NCI-H1436 treated with DMSO at 0.1 percent for 48 hours (cell line): ENCODE measurements at regions not wholly inside any gene's neighbourhood (a gene's known extent, or its start where the extent isn't known, plus 50 kb on each side); places are given as distances from the start of the nearest gene placed in this dataset.
"Not testable (repeated sequence)": the region's sequence is repeated elsewhere in the genome, so short reads cannot be mapped to it uniquely, and the experiment has no call there.

Source experiments
- DNase-seq: peaks from one replicate; lab custom pipeline; 2025; lab: John Stamatoyannopoulos, UW

DNA sequence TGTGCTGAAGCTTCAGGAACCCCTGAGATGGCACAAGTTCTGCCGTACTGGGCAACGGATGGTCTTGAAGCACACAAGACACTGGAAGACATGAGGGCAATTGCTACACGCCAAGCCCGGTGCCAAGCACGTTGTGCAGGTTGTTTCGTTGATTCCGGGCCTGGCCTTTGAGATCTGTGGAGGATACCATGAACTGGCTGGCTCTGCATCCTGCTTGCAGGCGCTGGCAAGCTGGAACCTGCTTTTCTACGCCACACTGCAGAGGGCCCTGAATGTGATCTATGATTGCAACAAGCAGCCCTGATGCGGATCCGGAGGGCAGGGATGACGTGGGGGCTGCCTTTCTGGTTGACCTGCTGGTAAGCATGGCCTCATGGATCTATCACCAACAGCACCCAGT is 262.5 kb upstream of the ATP10A start:
- DNase-seq: no peak

DNA sequence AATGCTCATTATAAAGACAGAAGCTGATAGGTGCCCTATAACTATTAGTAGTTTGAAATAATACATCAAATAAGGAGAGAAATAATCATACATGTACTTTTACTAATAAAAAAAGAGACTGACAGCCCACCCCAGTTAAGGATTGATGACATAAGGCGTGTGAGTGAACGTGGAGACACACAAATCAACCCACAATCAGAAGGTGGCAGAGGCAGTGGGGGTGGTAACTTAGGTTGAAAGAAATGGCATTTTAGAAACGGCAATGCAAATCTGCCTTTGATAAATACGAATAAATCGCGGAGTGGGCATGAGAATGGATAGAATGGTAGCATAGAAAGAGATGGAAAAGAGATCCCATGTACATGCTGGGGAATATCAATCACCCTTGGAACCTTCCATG is 256.2 kb upstream of the ATP10A start:
- DNase-seq: no peak

DNA sequence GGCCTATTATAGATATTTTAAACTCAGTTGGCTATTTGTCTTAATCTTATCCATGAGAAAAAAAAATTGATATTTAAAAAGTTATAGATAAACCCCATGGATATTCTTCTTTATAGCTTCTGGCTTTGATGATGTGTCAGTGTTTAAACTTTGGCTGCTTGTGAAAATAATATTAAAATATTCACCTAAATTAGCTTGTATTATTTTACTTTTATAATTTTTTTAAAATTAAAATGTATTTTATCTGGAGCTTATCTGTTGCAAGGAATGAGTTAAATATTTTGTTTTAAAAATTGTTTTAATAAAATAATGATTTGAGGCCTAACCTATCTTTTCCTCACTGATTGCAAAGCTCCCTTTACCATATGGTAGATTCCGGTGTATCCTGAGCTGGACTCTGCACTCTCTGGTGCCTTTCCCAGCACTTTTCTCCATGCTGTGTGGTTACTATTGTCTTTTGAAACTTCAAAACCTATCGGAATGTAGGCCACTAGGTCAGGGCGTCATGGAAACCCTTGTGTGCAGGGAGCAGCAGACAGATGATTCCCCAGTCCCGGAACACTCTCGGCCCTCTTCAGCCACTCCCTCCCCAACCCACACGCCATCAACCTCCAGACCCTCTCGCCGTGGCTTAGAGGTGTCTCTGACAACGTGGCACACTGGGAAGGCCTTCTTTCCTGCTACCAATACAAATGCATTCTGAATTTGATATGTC is 252.3 kb upstream of the ATP10A start:
- DNase-seq: no peak

DNA sequence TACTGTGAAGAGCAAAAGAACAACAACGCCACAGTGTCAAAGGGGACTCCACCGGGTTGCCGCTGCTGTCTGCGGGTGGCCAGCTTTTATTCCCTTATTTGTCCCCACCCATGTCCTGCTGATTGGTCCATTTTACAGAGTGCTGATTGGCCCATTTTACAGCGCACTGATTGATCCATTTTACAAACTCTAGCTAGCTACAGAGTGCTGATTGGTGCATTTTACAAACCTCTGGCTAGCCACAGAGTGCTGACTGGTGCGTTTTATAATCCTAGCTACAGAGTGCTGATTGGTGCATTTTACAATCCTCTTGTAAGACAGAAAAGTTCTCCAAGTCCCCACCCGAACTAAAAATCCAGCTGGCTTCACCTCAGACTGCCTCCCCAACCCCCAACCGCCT is 251.0 kb upstream of the ATP10A start:
- not testable (repeated sequence) for DNase-seq

DNA sequence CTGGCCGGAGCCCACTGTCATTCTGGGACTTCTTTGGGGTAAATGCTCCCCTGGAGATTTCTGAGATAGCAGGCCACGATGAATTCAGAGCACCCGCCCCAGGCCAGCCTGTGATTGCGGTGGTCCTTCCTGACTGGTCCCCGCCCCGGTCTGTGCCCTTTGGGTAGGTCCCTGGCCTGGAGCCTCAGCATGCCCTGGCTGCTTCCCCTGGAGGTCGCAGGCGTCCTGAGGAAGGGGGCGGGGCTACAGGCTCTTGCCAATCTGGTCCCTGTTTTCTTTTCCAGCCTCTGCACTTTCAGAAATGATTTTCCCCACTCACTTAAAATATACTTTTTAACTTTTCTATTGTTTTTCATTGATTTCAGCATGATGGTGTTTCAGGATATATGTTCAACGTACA is 250.2 kb upstream of the ATP10A start:
- no peak for DNase-seq

DNA sequence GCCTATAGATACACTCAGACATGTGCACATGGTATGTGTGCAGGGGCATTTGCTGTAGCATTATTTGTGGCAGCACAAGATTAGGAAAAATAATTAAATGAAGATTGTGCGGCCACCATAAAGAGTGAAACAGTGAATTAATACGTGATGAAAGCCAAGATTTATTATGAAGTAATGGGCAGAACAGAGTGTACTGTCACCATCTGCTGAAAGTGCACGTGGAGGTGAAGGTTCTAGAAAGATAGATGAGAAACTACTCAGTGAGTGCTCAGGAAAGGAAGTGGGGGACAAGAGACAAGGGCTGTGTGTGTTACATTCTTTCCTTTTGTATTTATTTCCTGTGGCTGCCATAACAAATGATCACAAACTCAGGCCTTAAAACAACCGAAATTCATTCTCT is 246.1 kb upstream of the ATP10A start:
- DNase-seq: no peak

DNA sequence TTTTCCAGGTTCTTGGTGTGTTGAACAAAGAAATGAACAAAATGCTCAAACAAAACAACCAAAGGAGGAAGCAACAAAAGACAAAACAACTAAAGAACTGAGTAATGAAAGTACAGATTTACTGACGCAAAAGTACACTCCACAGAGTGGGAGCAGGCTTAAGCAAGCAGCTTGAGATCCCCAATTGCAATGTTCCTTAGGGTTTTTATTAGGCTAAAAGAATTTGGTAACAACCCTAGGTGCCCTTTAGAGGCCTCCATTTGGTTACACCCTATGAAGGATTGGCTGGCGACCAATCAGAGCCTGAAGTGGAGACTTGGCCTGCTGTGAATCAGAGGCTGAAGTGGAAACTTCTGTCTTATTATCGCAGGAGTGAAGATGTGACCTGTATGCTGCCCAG is 243.4 kb upstream of the ATP10A start:
- no peak for DNase-seq

DNA sequence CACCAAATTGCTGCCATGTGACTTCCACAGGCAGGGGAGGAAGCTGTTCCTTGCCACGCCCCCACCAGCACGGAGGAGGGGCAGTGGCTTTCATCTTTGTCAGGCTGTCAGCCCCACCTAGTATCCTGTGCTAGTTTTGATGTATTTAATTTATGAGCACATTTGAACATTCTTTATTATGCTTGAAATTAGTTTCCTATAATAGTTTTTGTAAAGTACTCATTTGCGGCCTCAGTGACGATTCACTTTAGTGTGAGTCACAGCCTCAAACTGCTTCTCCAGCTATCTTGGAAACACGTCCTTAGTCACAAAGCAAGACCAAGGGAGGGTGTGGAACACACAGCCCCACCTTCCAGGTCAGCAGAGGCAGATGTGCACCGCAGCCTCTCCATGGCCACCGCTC is 239.9 kb upstream of the ATP10A start:
- no peak for DNase-seq

DNA sequence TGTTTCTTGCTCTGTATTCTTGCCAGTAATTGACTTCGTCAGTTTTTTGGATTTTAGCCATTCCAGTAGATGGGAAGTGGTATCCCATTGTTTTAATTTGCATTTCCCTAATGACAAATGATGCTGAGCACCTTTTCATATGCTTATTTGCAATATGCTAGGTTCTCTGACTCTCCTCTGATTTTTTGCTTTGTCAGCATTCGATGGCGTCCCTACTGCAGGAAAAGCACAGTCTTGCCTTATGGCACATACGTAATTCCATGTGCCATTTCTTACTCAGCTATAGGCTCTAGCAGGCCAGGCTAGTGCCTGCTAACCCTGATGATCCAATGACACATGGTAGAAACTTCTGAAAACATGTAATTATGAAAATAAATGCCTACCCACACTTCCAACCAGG is 239.2 kb upstream of the ATP10A start:
- DNase-seq: no peak

DNA sequence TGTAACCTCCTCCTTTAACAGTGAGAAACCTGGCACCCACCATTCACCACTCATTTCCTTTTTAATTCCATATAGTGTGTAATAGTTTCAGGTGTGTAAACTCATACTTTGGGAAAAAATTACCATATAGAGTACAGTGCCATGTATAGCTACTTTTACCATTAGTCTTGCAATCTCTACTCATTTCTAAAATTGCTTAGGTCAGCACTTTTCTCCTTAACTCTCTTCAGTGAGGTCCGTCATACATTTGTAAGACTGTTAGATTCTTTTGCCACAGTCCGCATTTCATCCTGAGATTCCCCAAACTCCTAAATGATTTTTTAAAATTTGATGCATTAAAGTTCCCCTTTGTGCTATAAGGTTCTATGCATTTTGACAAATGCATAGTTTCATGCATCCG is 238.3 kb upstream of the ATP10A start:
- no peak for DNase-seq

DNA sequence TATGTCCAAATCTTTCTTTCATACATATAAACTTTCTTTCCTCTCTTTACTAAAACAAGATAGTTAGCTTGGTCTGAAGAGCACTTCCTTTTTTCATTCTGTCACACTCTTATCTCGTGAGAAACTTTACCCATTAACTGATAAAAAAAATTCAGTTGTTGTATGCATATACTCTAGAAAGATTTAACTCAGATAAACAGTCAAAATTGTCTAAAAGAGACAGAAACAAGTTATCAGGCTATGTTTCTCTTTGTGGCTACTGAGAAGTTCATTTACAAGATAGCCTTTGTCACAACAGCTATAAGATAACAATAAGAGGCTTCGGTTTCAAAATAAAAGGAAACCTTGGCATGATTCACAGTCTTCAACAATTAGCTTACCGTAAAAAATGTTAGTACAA is 235.7 kb upstream of the ATP10A start:
- no peak for DNase-seq

DNA sequence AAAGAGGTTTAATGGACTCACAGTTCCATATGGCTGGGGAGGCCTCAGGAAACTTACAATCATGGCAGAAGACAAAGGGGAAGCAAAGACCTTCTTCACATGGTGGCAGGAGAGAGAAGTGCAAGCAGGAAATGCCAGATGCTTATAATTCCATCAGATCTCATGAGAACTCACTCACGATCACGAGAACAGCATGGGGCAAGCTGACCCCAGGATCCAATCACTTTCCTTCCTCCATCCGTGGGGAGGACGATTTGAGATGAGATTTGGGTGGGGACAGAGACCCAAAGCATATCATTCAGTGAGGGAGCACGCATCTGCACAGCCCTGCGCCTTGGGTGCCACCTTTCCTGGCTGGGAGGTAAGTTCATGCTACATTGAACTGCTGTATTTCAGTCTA is 234.1 kb upstream of the ATP10A start:
- DNase-seq: no peak

DNA sequence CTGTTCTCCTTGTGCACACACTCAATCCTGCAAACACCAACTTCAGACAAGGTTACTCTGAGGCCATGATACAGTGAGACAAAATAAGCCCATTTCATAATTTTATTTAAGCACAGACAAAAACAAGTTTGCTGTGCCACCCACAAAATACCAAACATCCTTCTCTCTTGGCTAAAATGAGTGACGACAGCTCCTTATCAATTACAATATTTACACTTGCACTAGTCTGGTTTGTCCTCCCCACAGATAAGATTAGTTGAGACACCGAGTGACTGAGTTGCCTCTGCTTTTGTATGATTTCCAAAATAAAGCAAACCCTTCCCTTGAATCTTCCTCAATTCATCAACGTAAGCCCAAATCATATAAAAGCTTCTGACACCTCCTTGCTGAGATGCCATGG is 233.5 kb upstream of the ATP10A start:
- no peak for DNase-seq

DNA sequence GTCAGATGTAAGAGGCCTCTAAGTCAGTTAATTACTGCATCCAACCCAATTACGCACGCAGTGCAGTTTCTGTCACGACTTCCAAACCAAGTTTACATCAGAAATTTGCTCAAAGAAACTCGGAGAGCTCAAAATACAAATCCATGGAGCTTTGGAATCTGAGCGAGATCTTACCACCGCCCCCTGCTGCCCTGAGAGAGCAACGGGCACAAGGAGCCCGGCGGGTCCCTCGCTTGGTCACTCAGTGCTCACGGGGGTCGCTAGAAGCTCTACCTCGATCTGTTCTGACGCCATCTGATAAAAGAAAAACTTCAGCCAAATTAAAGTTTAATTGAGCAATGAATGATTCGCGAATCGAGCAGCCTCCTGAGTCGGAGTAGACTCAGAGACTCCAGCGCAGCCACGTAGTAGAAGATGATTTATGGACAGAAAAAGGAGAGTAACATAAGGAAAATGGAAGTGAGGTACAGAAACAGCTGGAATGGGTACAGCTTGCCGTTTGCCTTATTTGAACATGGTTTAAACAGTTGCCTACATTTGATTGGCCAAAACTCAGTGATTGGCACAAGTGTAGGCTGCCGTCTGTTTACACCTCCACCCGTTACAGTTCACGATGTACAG is 232.7 kb upstream of the ATP10A start:
- DNase-seq: no peak

DNA sequence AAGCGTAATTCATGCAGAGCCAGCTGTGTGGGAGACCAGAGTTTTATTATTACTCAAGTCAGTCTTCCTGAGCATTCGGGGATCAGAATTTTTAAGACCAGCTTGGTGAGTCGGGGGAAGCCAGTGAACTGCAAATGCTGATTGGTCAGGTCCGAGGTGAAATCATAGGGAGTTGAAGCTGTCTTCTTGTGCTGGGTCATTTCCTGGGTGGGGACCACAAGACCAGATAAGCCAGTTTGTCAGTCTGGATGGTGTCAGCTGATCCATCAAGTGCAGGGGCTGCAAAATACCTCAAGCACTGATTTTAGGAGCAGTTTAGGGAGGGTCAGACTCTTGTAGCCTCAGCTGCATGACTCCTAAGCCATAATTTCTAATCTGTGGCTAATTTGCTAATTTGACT is 228.1 kb upstream of the ATP10A start:
- DNase-seq: no peak

DNA sequence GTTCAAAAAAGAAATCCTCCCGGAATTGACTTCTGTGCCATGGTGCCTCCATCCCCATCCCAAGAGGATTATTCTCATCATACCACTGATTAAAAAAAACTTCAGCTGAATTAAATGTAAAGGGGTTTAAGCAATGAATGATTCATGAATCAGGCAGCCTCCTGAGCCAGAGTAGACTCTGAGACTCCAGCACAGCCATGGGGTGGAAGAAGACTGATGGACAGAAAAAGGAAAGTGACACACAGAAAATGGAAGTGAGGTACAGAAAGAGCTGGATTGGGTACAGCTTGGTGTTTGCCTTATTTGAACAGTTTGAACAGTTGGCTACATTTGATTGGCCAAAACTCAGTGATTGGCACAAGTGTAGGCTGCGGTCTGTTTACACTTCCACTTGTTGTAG is 224.8 kb upstream of the ATP10A start:
- DNase-seq: no peak

DNA sequence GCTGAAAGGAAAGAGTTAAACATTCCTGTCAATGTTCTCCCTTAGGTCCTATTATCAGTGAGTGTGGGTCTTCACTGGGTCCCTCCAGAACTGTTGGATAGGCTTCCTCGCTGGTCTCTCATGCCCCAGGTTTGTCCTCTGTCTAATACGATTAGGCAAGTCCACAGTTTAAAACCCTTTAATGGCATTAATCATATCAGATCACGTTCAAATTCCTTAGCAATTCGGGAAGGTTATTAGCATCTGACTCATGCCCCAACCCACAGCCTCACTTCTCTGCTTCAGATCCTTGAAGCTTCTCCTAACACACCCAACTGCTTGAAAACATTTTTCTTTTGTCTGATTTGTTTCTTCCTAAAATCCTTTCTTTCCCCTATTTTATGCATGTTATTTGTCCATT is 224.3 kb upstream of the ATP10A start:
- DNase-seq: no peak

DNA sequence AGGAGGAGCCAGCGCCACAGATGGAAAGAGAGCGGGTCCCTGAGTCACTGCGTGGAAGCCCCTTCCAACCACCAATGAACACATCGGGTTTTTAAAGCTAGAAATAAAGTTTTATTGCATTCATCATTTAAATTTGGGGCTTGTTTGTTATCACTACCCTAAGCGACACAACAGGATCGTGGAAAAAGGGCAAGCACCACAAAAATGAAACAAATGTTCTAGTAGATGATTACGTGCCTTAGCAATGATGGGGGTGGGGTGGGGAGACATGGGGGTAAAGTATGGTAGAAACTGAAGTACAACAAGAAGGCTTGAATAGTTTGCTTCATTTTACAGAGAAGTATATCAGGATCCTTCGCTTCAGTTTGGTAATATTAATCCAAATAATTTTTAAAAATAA is 221.6 kb upstream of the ATP10A start:
- no peak for DNase-seq

DNA sequence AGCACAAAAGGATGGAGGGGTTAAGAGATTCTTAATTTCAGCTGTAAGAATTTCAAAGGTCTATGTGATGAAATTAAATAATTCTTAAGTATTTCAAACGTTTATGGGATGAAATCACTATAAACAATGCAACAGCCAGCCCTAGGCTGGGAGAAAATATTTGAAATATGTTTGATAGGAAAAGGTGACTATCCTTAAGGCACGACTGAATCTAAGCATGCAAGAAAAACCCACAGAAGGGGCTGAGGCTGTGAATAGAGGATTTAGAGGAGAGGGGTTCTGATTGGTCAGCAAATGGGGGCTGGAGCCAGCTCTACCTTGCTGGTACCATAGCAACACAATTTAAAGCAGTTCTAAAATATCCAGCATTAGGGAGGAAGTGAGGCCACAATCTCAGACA is 220.8 kb upstream of the ATP10A start:
- no peak for DNase-seq

DNA sequence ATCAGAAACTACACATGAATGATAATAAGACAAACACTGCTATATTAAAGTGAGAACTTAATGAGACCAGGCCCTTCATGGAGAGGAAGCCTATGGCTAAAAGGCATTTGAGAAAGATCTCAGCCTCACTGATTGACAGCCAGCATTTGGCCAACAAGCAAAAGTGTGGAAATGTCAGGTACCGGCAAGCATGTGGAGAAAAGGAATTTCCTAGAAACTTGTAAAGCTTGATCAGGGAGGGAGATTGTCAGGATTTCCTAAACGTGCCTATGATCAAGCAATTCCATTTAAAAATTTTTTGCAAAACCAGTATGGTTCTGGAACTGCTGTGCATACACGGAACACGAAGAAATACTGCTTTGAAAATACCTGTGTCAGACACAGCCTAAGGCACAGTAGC is 220.3 kb upstream of the ATP10A start:
- DNase-seq: no peak

DNA sequence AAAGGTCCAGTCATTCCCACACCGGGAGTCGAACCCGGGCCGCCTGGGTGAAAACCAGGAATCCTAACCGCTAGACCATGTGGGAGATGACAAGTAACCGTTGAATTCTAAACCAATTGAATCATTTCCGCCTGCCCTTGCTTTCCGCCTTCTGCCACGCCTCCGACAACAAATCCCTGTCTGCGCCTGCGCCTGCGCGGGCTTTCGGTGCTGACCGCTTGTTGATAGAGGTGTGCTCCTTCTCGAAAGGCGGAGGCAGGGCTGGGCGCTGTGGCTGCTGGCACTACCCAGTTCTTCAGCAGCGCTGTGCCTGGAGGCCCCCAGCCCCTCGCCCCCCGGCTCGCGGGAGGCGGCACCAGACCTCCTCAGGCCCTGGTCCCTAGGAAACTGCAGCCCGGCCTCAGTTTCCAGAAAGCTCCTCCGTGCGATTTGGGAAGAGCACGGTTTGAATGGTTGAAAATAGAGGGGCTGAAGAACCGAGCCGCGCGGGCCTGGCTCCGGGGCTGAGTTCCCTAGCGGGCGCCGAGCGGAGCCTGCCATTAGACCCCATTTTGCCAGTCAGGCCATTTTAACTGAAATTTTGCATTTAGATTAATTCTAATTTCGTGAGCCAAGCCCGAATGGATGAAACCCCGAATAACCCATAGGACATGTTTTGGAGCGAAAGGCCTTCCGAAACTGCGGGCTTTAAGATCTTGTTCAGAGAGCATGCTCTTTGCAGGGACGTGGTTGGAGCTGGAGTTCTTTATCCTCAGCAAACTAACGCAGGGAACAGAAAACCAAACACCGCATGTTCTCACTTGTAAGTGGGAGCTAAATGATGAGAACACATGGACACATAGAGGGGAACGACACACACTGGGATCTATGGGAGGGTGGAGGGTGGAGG is 219.3 kb upstream of the ATP10A start:
- peak; percentile 71 for DNase-seq

DNA sequence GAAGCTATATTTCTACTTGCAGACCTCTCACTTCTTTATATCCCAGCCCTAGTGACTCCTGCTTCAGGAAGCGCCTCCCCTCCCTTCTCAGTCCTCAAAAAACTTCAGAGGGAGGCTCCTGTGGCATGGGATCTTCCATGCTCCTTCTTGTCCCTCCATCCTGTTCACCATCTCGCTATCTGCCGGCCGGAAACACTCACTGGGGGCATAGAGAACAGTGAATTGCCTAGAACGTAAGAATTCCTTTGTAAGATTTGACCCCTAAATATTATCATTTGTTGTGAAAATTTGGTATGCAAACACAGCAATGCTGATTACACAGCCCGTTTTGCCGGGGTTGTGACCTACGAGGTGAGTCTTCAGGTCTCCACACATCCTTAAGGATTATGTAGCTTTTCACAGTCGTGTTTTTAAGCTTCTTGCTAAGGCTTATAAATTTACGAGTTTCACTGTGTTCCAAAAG is 218.7 kb upstream of the ATP10A start:
- no peak for DNase-seq

DNA sequence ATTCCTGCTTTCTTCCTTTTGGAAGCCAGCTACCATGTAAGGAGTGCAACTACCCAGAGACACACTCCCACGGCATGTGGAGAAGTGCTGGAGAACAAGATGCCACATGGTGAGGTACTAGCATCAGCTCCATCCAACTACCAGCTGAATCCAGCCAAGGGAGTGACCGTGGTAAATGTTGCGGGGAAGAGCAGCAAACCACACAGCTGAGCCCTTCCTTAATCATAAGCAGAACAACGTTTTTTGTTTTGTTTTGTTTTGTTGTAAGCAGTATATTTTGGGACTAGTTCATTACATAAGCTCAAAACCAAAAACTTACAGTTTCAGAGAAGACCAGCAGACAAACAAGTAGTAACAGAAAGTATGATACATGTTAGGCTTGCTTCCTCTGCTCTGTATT is 212.6 kb upstream of the ATP10A start:
- DNase-seq: no peak
